ENCODE measurements at regions not wholly inside any gene's neighbourhood (a gene's known extent, or its start where the extent isn't known, plus 50 kb on each side); places are given as distances from the start of the nearest gene placed in this dataset.
"Not testable (repeated sequence)": the region's sequence is repeated elsewhere in the genome, so short reads cannot be mapped to it uniquely, and the experiment has no call there.

- DNase-seq: no peak
These were observed 52.7 kb upstream of the CRIM1 start for GRCh38 chr2:36302911-36303310.

GRCh38 chr2:36301843-36302242 is 53.7 kb upstream of the CRIM1 start:
- no peak for DNase-seq

GRCh38 chr2:36300697-36301096 is 54.9 kb upstream of the CRIM1 start:
- no peak for DNase-seq

GRCh38 chr2:36296798-36297197 is 58.8 kb upstream of the CRIM1 start:
- no peak for DNase-seq

GRCh38 chr2:36294316-36294721 is 61.3 kb upstream of the CRIM1 start:
- DNase-seq: no peak

GRCh38 chr2:36290306-36290856 is 65.2 kb upstream of the CRIM1 start:
- no peak for DNase-seq

- no peak for DNase-seq
These were observed 65.8 kb upstream of the CRIM1 start for GRCh38 chr2:36289731-36290130.

GRCh38 chr2:36287363-36288275 is 68.0 kb upstream of the CRIM1 start:
- DNase-seq: no peak

GRCh38 chr2:36279506-36279905 is 76.1 kb upstream of the CRIM1 start:
- DNase-seq: not testable (repeated sequence)

GRCh38 chr2:36277881-36278523 is 77.6 kb upstream of the CRIM1 start:
- no peak for DNase-seq

- no peak for DNase-seq
These were observed 78.3 kb upstream of the CRIM1 start for GRCh38 chr2:36277146-36277808.

GRCh38 chr2:36271266-36271665 is 84.3 kb upstream of the CRIM1 start:
- no peak for DNase-seq

GRCh38 chr2:36270758-36271157 is 84.8 kb upstream of the CRIM1 start:
- DNase-seq: no peak

GRCh38 chr2:36267194-36267593 is 88.4 kb upstream of the CRIM1 start:
- no peak for DNase-seq

GRCh38 chr2:36266536-36267121 is 88.9 kb upstream of the CRIM1 start:
- no peak for DNase-seq

GRCh38 chr2:36262581-36262980 is 93.0 kb upstream of the CRIM1 start:
- no peak for DNase-seq

- no peak for DNase-seq
These were observed 99.7 kb upstream of the CRIM1 start for GRCh38 chr2:36255863-36256262.

GRCh38 chr2:36253086-36253485 is 102.5 kb upstream of the CRIM1 start:
- no peak for DNase-seq

GRCh38 chr2:36246320-36246990 is 109.1 kb upstream of the CRIM1 start:
- DNase-seq: no peak

- DNase-seq: no peak
These were observed 109.9 kb upstream of the CRIM1 start for GRCh38 chr2:36245651-36246050.

GRCh38 chr2:36238106-36238505 is 117.5 kb upstream of the CRIM1 start:
- no peak for DNase-seq

- DNase-seq: no peak
These were observed 119.7 kb upstream of the CRIM1 start for GRCh38 chr2:36235882-36236281.

GRCh38 chr2:36235426-36235825 is 120.2 kb upstream of the CRIM1 start:
- no peak for DNase-seq

All from 8988T (cell line).